ENCODE measurements at regions not wholly inside any gene's neighbourhood (a gene's known extent, or its start where the extent isn't known, plus 50 kb on each side); places are given as distances from the start of the nearest gene placed in this dataset.

GRCh38 chr12:54711669-54712068 is 63.5 kb upstream of the DCD start:
- no peak for DNase-seq

GRCh38 chr12:54708826-54709225 is 60.7 kb upstream of the DCD start:
- no peak for DNase-seq

GRCh38 chr12:54704202-54704601 is 56.0 kb upstream of the DCD start:
- DNase-seq, result no peak

- DNase-seq, result peak; percentile 14
Measured at GRCh38 chr12:54701940-54702592, 53.9 kb upstream of the DCD start.

GRCh38 chr12:54700849-54701248 is 52.7 kb upstream of the DCD start:
- DNase-seq, result no peak

- peak; percentile 86 for DNase-seq
Measured at GRCh38 chr12:54700301-54700700, 52.1 kb upstream of the DCD start.
